H9 (cell line): ENCODE measurements at regions not wholly inside any gene's neighbourhood (a gene's known extent, or its start where the extent isn't known, plus 50 kb on each side); places are given as distances from the start of the nearest gene placed in this dataset.

Source experiments
- DNase-seq: peaks from one replicate; pipeline ENCODE4 v3.0.0-alpha.2; 2017
- H2AFZ ChIP-seq: one replicate; pipeline ENCODE4 v1.6.1; 2013; ENCODE audit warnings: mild to moderate bottlenecking, low read length, control low read depth, moderate library complexity
- H2AK5ac ChIP-seq: 2 replicates; pipeline ENCODE4 v1.6.1; 2013; ENCODE audit warnings: low read length, control low read depth, mixed read lengths; ENCODE audit not compliant: insufficient read length
- H2BK120ac ChIP-seq: one replicate; pipeline ENCODE4 v1.6.1; 2013; ENCODE audit warnings: low read depth, mild to moderate bottlenecking, low read length, control low read depth, inconsistent platforms; ENCODE audit not compliant: poor library complexity, severe bottlenecking
- H2BK12ac ChIP-seq: 2 replicates; pipeline ENCODE4 v1.6.1; 2013; ENCODE audit warnings: low read length, control low read depth, mixed read lengths, low read depth; ENCODE audit not compliant: insufficient read length
- H2BK15ac ChIP-seq: 2 replicates; pipeline ENCODE4 v1.6.1; 2013; ENCODE audit warnings: low read depth, low read length, control low read depth
- H2BK20ac ChIP-seq: one replicate; pipeline ENCODE4 v1.6.1; 2013; ENCODE audit warnings: low read depth, mild to moderate bottlenecking, low read length, control low read depth, inconsistent platforms; ENCODE audit not compliant: poor library complexity, severe bottlenecking
- H2BK5ac ChIP-seq: 2 replicates; pipeline ENCODE4 v1.6.1; 2013; ENCODE audit warnings: low read length, control low read depth, mixed read lengths; ENCODE audit not compliant: insufficient read length
- H3K14ac ChIP-seq: 2 replicates; pipeline ENCODE4 v1.6.1; 2013; ENCODE audit warnings: low read length, control low read depth; ENCODE audit not compliant: insufficient read depth
- H3K18ac ChIP-seq: 2 replicates; pipeline ENCODE4 v1.6.1; 2013; ENCODE audit warnings: low read depth, mild to moderate bottlenecking, mixed read lengths, low read length, control low read depth; ENCODE audit not compliant: insufficient read length
- H3K23ac ChIP-seq: 2 replicates; pipeline ENCODE4 v1.6.1; 2013; ENCODE audit warnings: low read length, control low read depth, mixed read lengths, low read depth; ENCODE audit not compliant: insufficient read length
- H3K23me2 ChIP-seq: 2 replicates; pipeline ENCODE4 v1.6.1; 2013; ENCODE audit warnings: low read depth, mild to moderate bottlenecking, mixed read lengths, low read length, control low read depth; ENCODE audit not compliant: insufficient read length, poor library complexity, severe bottlenecking
- H3K27ac ChIP-seq: 2 replicates; pipeline ENCODE4 v1.5.1; 2013; ENCODE audit warnings: low read length, control low read depth, mixed read lengths, low read depth; ENCODE audit not compliant: insufficient read length
- H3K27me3 ChIP-seq: 2 replicates; pipeline ENCODE4 v1.6.1; 2013; ENCODE audit warnings: low read length, control low read depth, inconsistent platforms; ENCODE audit not compliant: insufficient read depth
- H3K4ac ChIP-seq: 2 replicates; pipeline ENCODE4 v1.6.1; 2013; ENCODE audit warnings: low read depth, mild to moderate bottlenecking, control low read depth, inconsistent platforms, low read length, moderate library complexity
- H3K4me1 ChIP-seq: 2 replicates; pipeline ENCODE4 v1.6.1; 2013; ENCODE audit warnings: low read length, control low read depth, inconsistent platforms; ENCODE audit not compliant: insufficient read depth
- H3K4me2 ChIP-seq: 2 replicates; pipeline ENCODE4 v1.6.1; 2013; ENCODE audit warnings: low read length, control low read depth, mixed read lengths; ENCODE audit not compliant: insufficient read length, insufficient read depth
- H3K56ac ChIP-seq: 2 replicates; pipeline ENCODE4 v1.6.1; 2013; ENCODE audit warnings: low read depth, mild to moderate bottlenecking, mixed read lengths, low read length, control low read depth; ENCODE audit not compliant: insufficient read length
- H3K79me1 ChIP-seq: 2 replicates; pipeline ENCODE4 v1.6.1; 2013; ENCODE audit warnings: low read depth, mild to moderate bottlenecking, moderate library complexity, low read length, control low read depth, inconsistent platforms; ENCODE audit not compliant: insufficient read depth, poor library complexity, severe bottlenecking
- H3K79me2 ChIP-seq: 2 replicates; pipeline ENCODE4 v1.6.1; 2013; ENCODE audit warnings: low read length, control low read depth, inconsistent platforms; ENCODE audit not compliant: insufficient read depth
- H3K9ac ChIP-seq: 2 replicates; pipeline ENCODE4 v1.6.1; 2013; ENCODE audit warnings: low read length, control low read depth, mixed read lengths; ENCODE audit not compliant: insufficient read length; ENCODE audit errors: extremely low read depth
- H3K9me3 ChIP-seq: one replicate; pipeline ENCODE4 v1.6.1; 2013; ENCODE audit warnings: low read depth, low read length, inconsistent platforms; ENCODE audit not compliant: control insufficient read depth
- H3T11ph ChIP-seq: one replicate; pipeline ENCODE4 v1.6.1; 2013; ENCODE audit warnings: mild to moderate bottlenecking, low read length, control low read depth, inconsistent platforms
- H4K20me1 ChIP-seq: one replicate; pipeline ENCODE4 v1.6.1; 2013; ENCODE audit not compliant: control insufficient read depth, insufficient read length, insufficient read depth
- H4K5ac ChIP-seq: 2 replicates; pipeline ENCODE4 v1.6.1; 2013; ENCODE audit warnings: low read depth, mild to moderate bottlenecking, mixed read lengths, low read length, control low read depth; ENCODE audit not compliant: insufficient read length
- H4K8ac ChIP-seq: replicated peaks from 2 replicates; pipeline ENCODE4 v1.6.1; 2013; ENCODE audit warnings: low read length, control low read depth, mixed read lengths, low read depth; ENCODE audit not compliant: insufficient read length
- H4K91ac ChIP-seq: 2 replicates; pipeline ENCODE4 v1.6.1; 2013; ENCODE audit warnings: low read depth, mild to moderate bottlenecking, moderate library complexity, mixed read lengths, low read length, control low read depth; ENCODE audit not compliant: insufficient read length
- H3K27ac Mint-ChIP-seq, 3 experiments: 2 replicates in 2 of 3; 3 replicates in 1 of 3; pipeline ENCODE4 v1.8.0; 2020 to 2021; ENCODE audit warnings: mixed read lengths in 3 of 3, mild to moderate bottlenecking in 1 of 3, moderate library complexity in 1 of 3
- H3K27me3 Mint-ChIP-seq: 2 replicates; pipeline ENCODE4 v1.8.0; 2021; ENCODE audit warnings: low read depth, mild to moderate bottlenecking, moderate library complexity, mixed read lengths
- H3K36me3 Mint-ChIP-seq, 3 experiments: 2 replicates in 2 of 3; 3 replicates in 1 of 3; pipeline ENCODE4 v1.8.0; 2020 to 2021; ENCODE audit warnings: low read depth in 3 of 3, mixed read lengths in 3 of 3; ENCODE audit not compliant: insufficient read depth in 1 of 3
- H3K4me1 Mint-ChIP-seq, 2 experiments: 2 replicates each; pipeline ENCODE4 v1.8.0; 2020; ENCODE audit warnings: mixed read lengths in 2 of 2
- H3K4me3 Mint-ChIP-seq, 2 experiments: 2 replicates in 1 of 2; 3 replicates in 1 of 2; pipeline ENCODE4 v1.8.0; 2020 to 2021; ENCODE audit warnings: mild to moderate bottlenecking in 2 of 2, mixed read lengths in 2 of 2, moderate library complexity in 1 of 2
- H3K9me3 Mint-ChIP-seq, 2 experiments: 2 replicates in 1 of 2; 3 replicates in 1 of 2; pipeline ENCODE4 v1.8.0; 2020; ENCODE audit warnings: mild to moderate bottlenecking in 2 of 2, mixed read lengths in 2 of 2, moderate library complexity in 1 of 2
- CTCF ChIP-seq: fragments of 200-600 bp; sonication (generic); conservative IDR thresholded peaks from 3 replicates; pipeline ENCODE4 v1.8.0; 2021; ENCODE audit warnings: antibody characterized with exemption, mild to moderate bottlenecking
- WGBS: extraction: QIAGEN DNeasy Blood & Tissue Kit; methylation state at CpG from one replicate; pipeline ENCODE4 v1.1.7; 2013; ENCODE audit warnings: missing lambda C conversion rate, low lambda C conversion rate, mixed read lengths; ENCODE audit not compliant: insufficient read length; ENCODE audit errors: extremely low coverage; 5-methylcytosine and 5-hydroxymethylcytosine counted together

DNA sequence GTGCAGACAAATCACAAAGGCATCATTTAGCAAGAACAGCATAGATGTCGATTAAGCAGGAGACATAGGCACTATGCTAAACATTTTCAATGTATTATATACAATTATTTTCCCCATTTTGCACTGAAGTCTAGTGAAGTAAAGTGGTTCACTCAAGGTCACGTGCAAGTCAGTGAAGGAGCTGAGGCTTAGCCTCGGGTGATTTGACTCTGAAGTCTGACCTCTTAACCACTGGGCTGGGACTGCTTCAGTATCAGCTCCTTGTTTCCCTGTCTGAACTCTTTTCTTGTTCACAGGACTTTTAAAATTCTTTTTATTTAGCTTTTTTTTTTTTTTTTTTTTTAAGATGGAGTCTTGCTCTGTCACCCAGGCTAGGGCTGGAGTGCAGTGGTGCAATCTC, 262.7 kb downstream of the DRD1 start:
- H3K56ac ChIP-seq = no peak overlapping the region
- no peak overlapping the region for H3T11ph ChIP-seq
- no peak overlapping the region for H3K27ac Mint-ChIP-seq
- H2BK20ac ChIP-seq = no peak overlapping the region
- no peak overlapping the region for H3K18ac ChIP-seq
- H3K4ac ChIP-seq = no peak overlapping the region
- H3K23ac ChIP-seq = no peak overlapping the region
- H3K4me3 Mint-ChIP-seq = no peak overlapping the region
- no peaks in the 10 kb centered on the region for H3K9me3 ChIP-seq
- H4K20me1 ChIP-seq = no peaks in the 10 kb centered on the region
- no peak overlapping the region for H2BK120ac ChIP-seq
- H3K23me2 ChIP-seq = no peaks in the 10 kb centered on the region
- no peaks in the 10 kb centered on the region for H3K27me3 ChIP-seq
- H3K4me1 ChIP-seq = no peaks in the 10 kb centered on the region
- H3K36me3 Mint-ChIP-seq = no peaks in the 10 kb centered on the region
- no peak overlapping the region for H2AK5ac ChIP-seq
- no peak overlapping the region for H3K4me2 ChIP-seq
- H2BK15ac ChIP-seq = no peak overlapping the region
- H3K9ac ChIP-seq = no peak overlapping the region
- no peaks in the 10 kb centered on the region for H3K9me3 Mint-ChIP-seq
- no peak overlapping the region for H3K27ac ChIP-seq
- no CpG with 5 or more reads among the region's 3 CpGs for WGBS
- no peak overlapping the region for H4K8ac ChIP-seq
- no peak for DNase-seq
- H3K4me1 Mint-ChIP-seq = peaks cover 4 to 11% of the 10 kb centered on the region in 2 experiments
- no peaks in the 10 kb centered on the region for H3K79me2 ChIP-seq
- no peak overlapping the region for H2BK12ac ChIP-seq
- no peak overlapping the region for H4K91ac ChIP-seq
- H2AFZ ChIP-seq = no peak overlapping the region
- H3K79me1 ChIP-seq = no peaks in the 10 kb centered on the region
- H2BK5ac ChIP-seq = no peak overlapping the region
- H4K5ac ChIP-seq = no peak overlapping the region
- TF ChIP-seq CTCF = no peak
- no peak overlapping the region for H3K14ac ChIP-seq
- H3K27me3 Mint-ChIP-seq = no peaks in the 10 kb centered on the region
